ENCODE measurements at regions not wholly inside any gene's neighbourhood (a gene's known extent, or its start where the extent isn't known, plus 50 kb on each side); places are given as distances from the start of the nearest gene placed in this dataset.

DNA sequence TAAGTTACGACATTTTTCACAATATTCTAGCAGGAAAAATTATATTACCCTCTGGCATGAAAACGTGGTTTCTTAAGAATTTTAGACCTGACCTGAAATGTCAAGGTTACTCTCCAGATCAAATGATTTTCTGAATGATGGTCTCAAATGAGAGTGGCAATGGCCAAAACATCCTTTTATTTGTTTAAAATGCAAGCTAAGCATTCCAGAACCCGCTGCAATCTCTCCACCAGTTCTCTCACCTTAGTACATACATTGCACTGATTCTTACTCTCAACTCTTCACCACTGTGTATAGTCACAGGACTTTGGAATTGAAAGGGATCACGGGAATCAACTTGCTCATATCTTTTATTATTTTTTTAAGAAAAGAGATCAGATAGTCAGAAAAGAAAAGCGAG lies 391.6 kb upstream of the LRATD1 start:
- TF ChIP-seq, protein P1, sequence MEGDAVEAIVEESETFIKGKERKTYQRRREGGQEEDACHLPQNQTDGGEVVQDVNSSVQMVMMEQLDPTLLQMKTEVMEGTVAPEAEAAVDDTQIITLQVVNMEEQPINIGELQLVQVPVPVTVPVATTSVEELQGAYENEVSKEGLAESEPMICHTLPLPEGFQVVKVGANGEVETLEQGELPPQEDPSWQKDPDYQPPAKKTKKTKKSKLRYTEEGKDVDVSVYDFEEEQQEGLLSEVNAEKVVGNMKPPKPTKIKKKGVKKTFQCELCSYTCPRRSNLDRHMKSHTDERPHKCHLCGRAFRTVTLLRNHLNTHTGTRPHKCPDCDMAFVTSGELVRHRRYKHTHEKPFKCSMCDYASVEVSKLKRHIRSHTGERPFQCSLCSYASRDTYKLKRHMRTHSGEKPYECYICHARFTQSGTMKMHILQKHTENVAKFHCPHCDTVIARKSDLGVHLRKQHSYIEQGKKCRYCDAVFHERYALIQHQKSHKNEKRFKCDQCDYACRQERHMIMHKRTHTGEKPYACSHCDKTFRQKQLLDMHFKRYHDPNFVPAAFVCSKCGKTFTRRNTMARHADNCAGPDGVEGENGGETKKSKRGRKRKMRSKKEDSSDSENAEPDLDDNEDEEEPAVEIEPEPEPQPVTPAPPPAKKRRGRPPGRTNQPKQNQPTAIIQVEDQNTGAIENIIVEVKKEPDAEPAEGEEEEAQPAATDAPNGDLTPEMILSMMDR (IDR thresholded peaks at IDR 0.05) = no peak
- no peak for TF ChIP-seq POLR2A (IDR thresholded peaks at IDR 0.05)

Data from body of pancreas (tissue), 4 donors.